Lower leg skin (tissue), 3 donors: ENCODE measurements at regions not wholly inside any gene's neighbourhood (a gene's known extent, or its start where the extent isn't known, plus 50 kb on each side); places are given as distances from the start of the nearest gene placed in this dataset.

Experiments used
- POLR2A ChIP-seq, 2 donors: fragments of 450-650 bp; IDR thresholded peaks; one replicate each; pipeline ENCODE4 v1.6.1; 2016 to 2017; ENCODE audit warnings: antibody characterized with exemption in 2 of 2, mild to moderate bottlenecking in 1 of 2, moderate library complexity in 1 of 2
- TF ChIP-seq, protein P1 (sequence below), 3 donors: fragments of 450-650 bp; IDR thresholded peaks; one replicate each; pipeline ENCODE4 v1.5.1; 2016; ENCODE audit warnings: antibody characterized with exemption in 3 of 3, mild to moderate bottlenecking in 3 of 3, moderate library complexity in 2 of 3

DNA sequence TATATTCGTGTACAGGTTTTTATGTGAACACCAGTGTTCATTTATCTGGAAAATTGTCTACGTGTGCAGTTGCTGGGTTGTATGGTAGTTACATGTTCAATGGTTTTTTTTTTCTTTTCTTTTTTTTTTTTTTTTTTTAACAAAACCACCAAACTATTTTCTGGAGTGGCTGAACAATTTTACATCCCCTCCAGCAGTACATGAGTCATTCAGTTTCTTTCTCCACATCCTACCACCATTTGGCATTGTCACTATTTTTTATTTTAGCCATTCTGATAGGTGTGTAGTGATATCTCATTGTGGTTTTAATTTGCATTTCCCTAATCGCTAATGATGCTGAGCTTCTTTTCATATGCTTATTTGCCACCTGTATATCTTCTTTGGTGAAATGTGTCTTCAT lies 256.3 kb upstream of the EOMES start:
- TF ChIP-seq, protein P1, sequence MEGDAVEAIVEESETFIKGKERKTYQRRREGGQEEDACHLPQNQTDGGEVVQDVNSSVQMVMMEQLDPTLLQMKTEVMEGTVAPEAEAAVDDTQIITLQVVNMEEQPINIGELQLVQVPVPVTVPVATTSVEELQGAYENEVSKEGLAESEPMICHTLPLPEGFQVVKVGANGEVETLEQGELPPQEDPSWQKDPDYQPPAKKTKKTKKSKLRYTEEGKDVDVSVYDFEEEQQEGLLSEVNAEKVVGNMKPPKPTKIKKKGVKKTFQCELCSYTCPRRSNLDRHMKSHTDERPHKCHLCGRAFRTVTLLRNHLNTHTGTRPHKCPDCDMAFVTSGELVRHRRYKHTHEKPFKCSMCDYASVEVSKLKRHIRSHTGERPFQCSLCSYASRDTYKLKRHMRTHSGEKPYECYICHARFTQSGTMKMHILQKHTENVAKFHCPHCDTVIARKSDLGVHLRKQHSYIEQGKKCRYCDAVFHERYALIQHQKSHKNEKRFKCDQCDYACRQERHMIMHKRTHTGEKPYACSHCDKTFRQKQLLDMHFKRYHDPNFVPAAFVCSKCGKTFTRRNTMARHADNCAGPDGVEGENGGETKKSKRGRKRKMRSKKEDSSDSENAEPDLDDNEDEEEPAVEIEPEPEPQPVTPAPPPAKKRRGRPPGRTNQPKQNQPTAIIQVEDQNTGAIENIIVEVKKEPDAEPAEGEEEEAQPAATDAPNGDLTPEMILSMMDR (IDR thresholded peaks at IDR 0.05): no peak
- TF ChIP-seq POLR2A (IDR thresholded peaks at IDR 0.05): no peak
